SK-N-SH treated with all-trans-retinoic acid at 6 μM for 48 hours (cell line): ENCODE measurements at regions not wholly inside any gene's neighbourhood (a gene's known extent, or its start where the extent isn't known, plus 50 kb on each side); places are given as distances from the start of the nearest gene placed in this dataset.

Experiments
- ATAC-seq: fragments of 200-7000 bp; cut with Tn5 transposase; 3 replicates; pipeline ENCODE4 v1.9.1; 2020; ENCODE audit warnings: mild to moderate bottlenecking, moderate library complexity
- ARNTL ChIP-seq: fragments of 450-650 bp; formaldehyde crosslinking; IDR thresholded peaks from 2 replicates; pipeline ENCODE4 v1.5.0; 2020; ENCODE audit warnings: low read depth, mild to moderate bottlenecking, moderate library complexity, borderline replicate concordance
- BACH2 ChIP-seq: fragments of 250-450 bp; sonication (Bioruptor Pico); IDR thresholded peaks from 2 replicates; pipeline ENCODE4 v1.9.0; 2021; ENCODE audit warnings: mild to moderate bottlenecking, borderline replicate concordance
- CSDC2 ChIP-seq: fragments of 250-450 bp; sonication (Bioruptor Pico); IDR thresholded peaks from 2 replicates; pipeline ENCODE4 v1.5.0; 2020; ENCODE audit warnings: mild to moderate bottlenecking, moderate library complexity
- CSRNP3 ChIP-seq: fragments of 250-450 bp; sonication (Bioruptor Pico); IDR thresholded peaks from 2 replicates; pipeline ENCODE4 v1.5.1; 2021; ENCODE audit warnings: mild to moderate bottlenecking, moderate library complexity
- ESRRG ChIP-seq: fragments of 250-450 bp; sonication (Bioruptor Pico); IDR thresholded peaks from 2 replicates; pipeline ENCODE4 v1.6.1; 2021; ENCODE audit warnings: mild to moderate bottlenecking
- GLIS3 ChIP-seq: fragments of 250-450 bp; sonication (Bioruptor Pico); IDR thresholded peaks from 2 replicates; pipeline ENCODE4 v1.5.0; 2020; ENCODE audit warnings: mild to moderate bottlenecking, moderate library complexity
- ISL1 ChIP-seq: fragments of 250-450 bp; sonication (Bioruptor Pico); IDR thresholded peaks from 2 replicates; pipeline ENCODE4 v2.1.2; 2022; ENCODE audit warnings: mild to moderate bottlenecking, moderate library complexity
- OSR1 ChIP-seq: fragments of 250-450 bp; sonication (Bioruptor Pico); IDR thresholded peaks from 2 replicates; pipeline ENCODE4 v1.8.0; 2022; ENCODE audit warnings: moderate library complexity, mild to moderate bottlenecking, inconsistent platforms
- PPARA ChIP-seq: fragments of 250-450 bp; sonication (Bioruptor Pico); IDR thresholded peaks from 2 replicates; pipeline ENCODE4 v1.5.0; 2020; ENCODE audit warnings: mild to moderate bottlenecking, borderline replicate concordance
- SNAI2 ChIP-seq: fragments of 250-450 bp; sonication (Bioruptor Pico); IDR thresholded peaks from 2 replicates; pipeline ENCODE4 v1.5.0; 2020; ENCODE audit warnings: mild to moderate bottlenecking, moderate library complexity
- TCF4 ChIP-seq: fragments of 250-450 bp; sonication (Bioruptor Pico); IDR thresholded peaks from 2 replicates; pipeline ENCODE4 v1.8.0; 2021; ENCODE audit warnings: mild to moderate bottlenecking, moderate library complexity, borderline replicate concordance
- TOX ChIP-seq: fragments of 250-450 bp; sonication (Bioruptor Pico); IDR thresholded peaks from 2 replicates; pipeline ENCODE4 v1.8.0; 2021; ENCODE audit warnings: mild to moderate bottlenecking, moderate library complexity, borderline replicate concordance
- ZC3H10 ChIP-seq: fragments of 250-450 bp; sonication (Bioruptor Pico); IDR thresholded peaks from 2 replicates; pipeline ENCODE4 v1.5.1; 2021; ENCODE audit warnings: mild to moderate bottlenecking, moderate library complexity
- ZFP3 ChIP-seq: fragments of 250-450 bp; sonication (Bioruptor Pico); IDR thresholded peaks from 2 replicates; pipeline ENCODE4 v1.5.0; 2020; ENCODE audit warnings: mild to moderate bottlenecking, moderate library complexity
- ZFP30 ChIP-seq: fragments of 450-650 bp; formaldehyde crosslinking; IDR thresholded peaks from 2 replicates; pipeline ENCODE4 v1.5.0; 2022; ENCODE audit warnings: mild to moderate bottlenecking, moderate library complexity
- ZNF565 ChIP-seq: fragments of 450-650 bp; formaldehyde crosslinking; conservative IDR thresholded peaks from 2 replicates; pipeline ENCODE4 v1.5.0; 2020; ENCODE audit warnings: low read depth, mild to moderate bottlenecking, moderate library complexity
- ZNF8 ChIP-seq: fragments of 450-650 bp; formaldehyde crosslinking; IDR thresholded peaks from 2 replicates; pipeline ENCODE4 v1.5.0; 2020; ENCODE audit warnings: mild to moderate bottlenecking, moderate library complexity
- TF ChIP-seq, protein P1 (sequence below): fragments of 250-450 bp; sonication (Bioruptor Pico); IDR thresholded peaks from 2 replicates; pipeline ENCODE4 v1.5.0; 2020; ENCODE audit warnings: mild to moderate bottlenecking, moderate library complexity
- TF ChIP-seq, protein P2 (sequence below): fragments of 250-450 bp; sonication (Bioruptor Pico); IDR thresholded peaks from 2 replicates; pipeline ENCODE4 v1.8.0; 2020; ENCODE audit warnings: mild to moderate bottlenecking, moderate library complexity, borderline replicate concordance
- TF ChIP-seq, protein P3 (sequence below): fragments of 250-450 bp; sonication (Bioruptor Pico); IDR thresholded peaks from 2 replicates; pipeline ENCODE4 v1.5.1; 2020; ENCODE audit warnings: low read depth, mild to moderate bottlenecking, moderate library complexity

DNA sequence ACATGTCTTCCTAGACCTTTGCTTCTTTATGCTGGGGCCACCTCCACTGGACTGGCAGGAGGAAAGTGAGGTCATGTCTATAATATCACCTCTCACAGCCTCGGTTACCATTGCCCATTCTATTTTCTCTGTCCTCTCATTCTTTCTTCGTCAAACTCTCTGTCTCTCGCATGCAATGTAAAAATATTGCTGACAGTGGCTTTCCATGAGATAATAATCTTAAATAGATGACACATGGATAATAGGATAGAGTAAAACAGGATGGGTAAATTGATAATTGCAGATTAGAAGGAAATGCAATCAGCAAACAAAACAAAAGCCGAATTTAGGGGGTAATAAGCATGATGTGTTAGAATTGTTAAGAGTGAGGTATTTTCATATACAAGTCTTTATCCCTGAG lies 215.7 kb upstream of the PARD3B start:
- no peak for ATAC-seq
- TF ChIP-seq PPARA (CRISPR knock-in tag) (no peak), BACH2 (CRISPR knock-in tag) (no peak), SNAI2 (CRISPR knock-in tag) (no peak), CSDC2 (CRISPR knock-in tag) (no peak), ZC3H10 (no peak), OSR1 (CRISPR knock-in tag) (no peak), ZNF8 (CRISPR knock-in tag) (no peak), ZNF565 (no peak), ISL1 (CRISPR knock-in tag) (no peak), TOX (no peak), ZFP3 (CRISPR knock-in tag) (no peak), ARNTL (CRISPR knock-in tag) (no peak)
- TF ChIP-seq, protein P1, sequence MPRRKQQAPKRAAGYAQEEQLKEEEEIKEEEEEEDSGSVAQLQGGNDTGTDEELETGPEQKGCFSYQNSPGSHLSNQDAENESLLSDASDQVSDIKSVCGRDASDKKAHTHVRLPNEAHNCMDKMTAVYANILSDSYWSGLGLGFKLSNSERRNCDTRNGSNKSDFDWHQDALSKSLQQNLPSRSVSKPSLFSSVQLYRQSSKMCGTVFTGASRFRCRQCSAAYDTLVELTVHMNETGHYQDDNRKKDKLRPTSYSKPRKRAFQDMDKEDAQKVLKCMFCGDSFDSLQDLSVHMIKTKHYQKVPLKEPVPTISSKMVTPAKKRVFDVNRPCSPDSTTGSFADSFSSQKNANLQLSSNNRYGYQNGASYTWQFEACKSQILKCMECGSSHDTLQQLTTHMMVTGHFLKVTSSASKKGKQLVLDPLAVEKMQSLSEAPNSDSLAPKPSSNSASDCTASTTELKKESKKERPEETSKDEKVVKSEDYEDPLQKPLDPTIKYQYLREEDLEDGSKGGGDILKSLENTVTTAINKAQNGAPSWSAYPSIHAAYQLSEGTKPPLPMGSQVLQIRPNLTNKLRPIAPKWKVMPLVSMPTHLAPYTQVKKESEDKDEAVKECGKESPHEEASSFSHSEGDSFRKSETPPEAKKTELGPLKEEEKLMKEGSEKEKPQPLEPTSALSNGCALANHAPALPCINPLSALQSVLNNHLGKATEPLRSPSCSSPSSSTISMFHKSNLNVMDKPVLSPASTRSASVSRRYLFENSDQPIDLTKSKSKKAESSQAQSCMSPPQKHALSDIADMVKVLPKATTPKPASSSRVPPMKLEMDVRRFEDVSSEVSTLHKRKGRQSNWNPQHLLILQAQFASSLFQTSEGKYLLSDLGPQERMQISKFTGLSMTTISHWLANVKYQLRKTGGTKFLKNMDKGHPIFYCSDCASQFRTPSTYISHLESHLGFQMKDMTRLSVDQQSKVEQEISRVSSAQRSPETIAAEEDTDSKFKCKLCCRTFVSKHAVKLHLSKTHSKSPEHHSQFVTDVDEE (CRISPR knock-in tag): no peak
- TF ChIP-seq, protein P2, sequence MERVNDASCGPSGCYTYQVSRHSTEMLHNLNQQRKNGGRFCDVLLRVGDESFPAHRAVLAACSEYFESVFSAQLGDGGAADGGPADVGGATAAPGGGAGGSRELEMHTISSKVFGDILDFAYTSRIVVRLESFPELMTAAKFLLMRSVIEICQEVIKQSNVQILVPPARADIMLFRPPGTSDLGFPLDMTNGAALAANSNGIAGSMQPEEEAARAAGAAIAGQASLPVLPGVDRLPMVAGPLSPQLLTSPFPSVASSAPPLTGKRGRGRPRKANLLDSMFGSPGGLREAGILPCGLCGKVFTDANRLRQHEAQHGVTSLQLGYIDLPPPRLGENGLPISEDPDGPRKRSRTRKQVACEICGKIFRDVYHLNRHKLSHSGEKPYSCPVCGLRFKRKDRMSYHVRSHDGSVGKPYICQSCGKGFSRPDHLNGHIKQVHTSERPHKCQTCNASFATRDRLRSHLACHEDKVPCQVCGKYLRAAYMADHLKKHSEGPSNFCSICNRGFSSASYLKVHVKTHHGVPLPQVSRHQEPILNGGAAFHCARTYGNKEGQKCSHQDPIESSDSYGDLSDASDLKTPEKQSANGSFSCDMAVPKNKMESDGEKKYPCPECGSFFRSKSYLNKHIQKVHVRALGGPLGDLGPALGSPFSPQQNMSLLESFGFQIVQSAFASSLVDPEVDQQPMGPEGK (CRISPR knock-in tag): no peak

DNA sequence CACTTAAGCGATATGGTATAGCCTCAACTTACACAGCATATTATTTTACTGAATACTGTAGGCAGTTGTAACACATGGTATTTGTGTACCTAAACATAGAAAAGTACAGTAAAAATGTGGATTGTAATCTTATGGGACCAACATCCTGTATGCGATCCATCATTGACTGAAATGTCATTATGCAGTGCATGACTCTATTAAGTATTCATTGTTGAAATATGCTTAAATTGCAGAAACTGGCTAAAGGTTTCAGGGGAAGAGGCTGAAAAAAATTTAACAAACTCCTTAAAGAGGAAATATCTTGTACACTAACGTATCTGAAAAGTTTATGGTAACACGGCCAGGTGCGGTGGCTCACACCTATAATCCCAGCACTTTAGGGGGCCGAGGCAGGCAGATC lies 214.1 kb upstream of the PARD3B start:
- TF ChIP-seq ESRRG (CRISPR knock-in tag): no peak
- no peak for TF ChIP-seq ZNF565
- TF ChIP-seq ARNTL (CRISPR knock-in tag): no peak
- TF ChIP-seq, protein P1 (CRISPR knock-in tag): no peak
- TF ChIP-seq, protein P2 (CRISPR knock-in tag): no peak
- no peak for TF ChIP-seq GLIS3 (CRISPR knock-in tag)
- TF ChIP-seq SNAI2 (CRISPR knock-in tag): no peak
- no peak for TF ChIP-seq ZC3H10
- TF ChIP-seq PPARA (CRISPR knock-in tag): no peak
- no peak for TF ChIP-seq ZFP3 (CRISPR knock-in tag)
- no peak for TF ChIP-seq ZFP30 (CRISPR knock-in tag)
- TF ChIP-seq, protein P3, sequence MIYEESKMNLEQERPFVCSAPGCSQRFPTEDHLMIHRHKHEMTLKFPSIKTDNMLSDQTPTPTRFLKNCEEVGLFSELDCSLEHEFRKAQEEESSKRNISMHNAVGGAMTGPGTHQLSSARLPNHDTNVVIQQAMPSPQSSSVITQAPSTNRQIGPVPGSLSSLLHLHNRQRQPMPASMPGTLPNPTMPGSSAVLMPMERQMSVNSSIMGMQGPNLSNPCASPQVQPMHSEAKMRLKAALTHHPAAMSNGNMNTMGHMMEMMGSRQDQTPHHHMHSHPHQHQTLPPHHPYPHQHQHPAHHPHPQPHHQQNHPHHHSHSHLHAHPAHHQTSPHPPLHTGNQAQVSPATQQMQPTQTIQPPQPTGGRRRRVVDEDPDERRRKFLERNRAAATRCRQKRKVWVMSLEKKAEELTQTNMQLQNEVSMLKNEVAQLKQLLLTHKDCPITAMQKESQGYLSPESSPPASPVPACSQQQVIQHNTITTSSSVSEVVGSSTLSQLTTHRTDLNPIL (CRISPR knock-in tag): no peak
- TF ChIP-seq TCF4: no peak
- ATAC-seq: no peak

GRCh38 chr2:204331988-204332387 lies 213.3 kb upstream of the PARD3B start:
- no peak for ATAC-seq
- no peak for TF ChIP-seq TCF4
- no peak for TF ChIP-seq ZNF8 (CRISPR knock-in tag)
- no peak for TF ChIP-seq PPARA (CRISPR knock-in tag)
- no peak for TF ChIP-seq CSRNP3 (CRISPR knock-in tag)
- TF ChIP-seq, protein P1 (CRISPR knock-in tag): no peak
- no peak for TF ChIP-seq GLIS3 (CRISPR knock-in tag)
- no peak for TF ChIP-seq TOX
- TF ChIP-seq SNAI2 (CRISPR knock-in tag): no peak
- no peak for TF ChIP-seq ZFP30 (CRISPR knock-in tag)
